AG08396 (cell line): ENCODE measurements at regions not wholly inside any gene's neighbourhood (a gene's known extent, or its start where the extent isn't known, plus 50 kb on each side); places are given as distances from the start of the nearest gene placed in this dataset.
"Not testable (repeated sequence)": the region's sequence is repeated elsewhere in the genome, so short reads cannot be mapped to it uniquely, and the experiment has no call there.

Experiments used
- DNase-seq: peaks from one replicate; pipeline ENCODE4 v3.0.0; 2012; ENCODE audit warnings: low spot score, mixed read lengths

DNA sequence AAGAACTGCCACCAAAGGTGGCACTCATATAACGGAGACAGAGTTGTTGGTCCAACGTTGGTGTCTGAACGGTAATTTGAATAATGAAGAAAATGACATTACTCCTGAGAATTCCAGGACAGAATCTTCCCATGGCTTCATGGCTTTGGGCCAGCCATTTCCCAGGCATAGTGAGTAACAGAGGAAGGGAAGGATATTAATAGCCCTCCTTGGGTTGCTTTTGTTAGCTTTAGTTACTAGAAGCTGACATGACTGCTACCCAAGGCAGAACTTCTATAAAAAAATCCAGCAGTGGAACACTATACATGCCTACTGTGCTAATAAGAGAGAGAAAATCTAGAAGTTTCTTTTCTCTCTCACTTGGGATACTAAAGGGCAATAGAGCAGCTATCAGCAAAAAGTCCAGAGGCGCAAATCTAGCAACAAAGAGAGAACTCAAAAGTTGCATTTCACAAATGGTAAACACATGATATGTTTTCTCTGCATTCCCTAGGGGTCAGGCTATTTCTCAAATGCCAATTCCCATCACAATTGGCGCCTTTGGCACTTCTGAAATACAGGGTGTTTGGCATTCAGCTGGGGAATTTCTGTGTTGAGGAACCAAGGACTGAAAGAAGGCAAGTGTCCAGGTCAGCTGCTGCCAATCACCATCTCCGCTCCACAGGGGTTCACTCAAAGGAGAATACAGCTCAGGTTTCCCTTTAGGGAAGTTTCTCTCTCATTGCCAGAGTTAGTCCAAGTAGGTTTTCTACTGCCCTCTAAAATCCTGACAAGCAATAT, 160.8 kb upstream of the KYNU start:
- no peak for DNase-seq

DNA sequence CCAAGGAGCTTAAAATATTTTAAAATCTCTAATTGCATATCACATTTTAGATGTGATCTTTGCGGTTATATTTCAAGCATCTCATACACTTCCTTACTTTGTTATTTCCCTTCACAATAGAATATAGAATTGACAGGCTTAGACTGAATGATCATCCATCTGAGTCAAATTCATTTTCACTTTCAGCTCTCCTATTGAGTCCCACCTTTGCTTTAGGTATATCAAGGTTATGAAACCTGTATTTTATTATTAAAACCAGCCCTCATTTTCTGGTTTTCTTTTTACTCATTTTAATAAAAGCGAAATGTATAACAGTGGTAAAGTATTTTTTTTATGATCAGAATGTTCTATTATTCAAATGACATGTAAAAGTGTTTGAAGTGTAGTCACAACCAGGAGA, 162.9 kb upstream of the KYNU start:
- DNase-seq = no peak

- no peak for DNase-seq
Measured at GRCh38 chr2:142710336-142710735, 167.1 kb upstream of the KYNU start.

DNA sequence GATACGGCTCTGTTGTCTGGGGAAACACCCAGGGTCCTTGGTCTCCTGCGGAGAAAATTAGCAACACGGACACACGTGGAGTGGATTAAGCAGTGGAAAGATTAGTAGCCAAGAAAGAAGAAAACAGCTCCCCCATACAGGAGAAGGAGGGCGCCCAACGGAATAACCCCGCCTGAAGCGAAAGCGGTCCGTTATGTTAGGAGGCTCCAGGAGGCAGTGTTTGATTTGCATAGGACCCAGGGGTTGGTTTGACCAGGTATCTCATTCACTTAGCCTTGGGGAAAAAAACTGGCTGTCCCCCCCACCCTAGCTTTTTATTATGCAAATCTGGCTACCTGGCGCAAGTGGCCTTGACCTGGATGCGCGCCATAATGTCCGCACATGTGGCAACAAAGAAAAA, 170.1 kb upstream of the KYNU start:
- no peak for DNase-seq

GRCh38 chr2:142702397-142702796, 175.1 kb upstream of the KYNU start:
- not testable (repeated sequence) for DNase-seq

- not testable (repeated sequence) for DNase-seq
Measured at GRCh38 chr2:142695350-142696257, 181.9 kb upstream of the KYNU start.

GRCh38 chr2:142694282-142694681, 183.2 kb upstream of the KYNU start:
- DNase-seq = no peak

- DNase-seq = no peak
Measured at GRCh38 chr2:142693171-142693950, 184.1 kb upstream of the KYNU start.

GRCh38 chr2:142688856-142689605, 188.4 kb upstream of the KYNU start:
- DNase-seq = no peak

DNA sequence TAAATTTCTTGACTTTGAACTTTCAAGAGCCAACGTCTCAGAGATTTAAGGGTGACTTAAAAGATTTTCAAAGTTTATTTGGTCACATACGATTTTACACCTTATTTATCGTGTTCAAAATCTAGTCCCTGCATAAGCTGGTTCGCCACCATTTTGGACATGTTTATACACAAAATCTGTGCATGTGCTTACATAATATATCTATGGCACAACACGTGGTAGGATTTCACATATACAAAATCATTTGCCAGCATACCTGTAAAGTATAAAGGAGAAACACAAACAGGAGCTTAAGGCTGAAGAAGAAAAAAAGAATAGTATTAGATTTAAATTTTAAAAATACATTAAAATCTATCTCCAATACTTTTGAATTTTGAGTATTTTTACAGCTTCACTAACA, 190.0 kb upstream of the KYNU start:
- DNase-seq = no peak

DNA sequence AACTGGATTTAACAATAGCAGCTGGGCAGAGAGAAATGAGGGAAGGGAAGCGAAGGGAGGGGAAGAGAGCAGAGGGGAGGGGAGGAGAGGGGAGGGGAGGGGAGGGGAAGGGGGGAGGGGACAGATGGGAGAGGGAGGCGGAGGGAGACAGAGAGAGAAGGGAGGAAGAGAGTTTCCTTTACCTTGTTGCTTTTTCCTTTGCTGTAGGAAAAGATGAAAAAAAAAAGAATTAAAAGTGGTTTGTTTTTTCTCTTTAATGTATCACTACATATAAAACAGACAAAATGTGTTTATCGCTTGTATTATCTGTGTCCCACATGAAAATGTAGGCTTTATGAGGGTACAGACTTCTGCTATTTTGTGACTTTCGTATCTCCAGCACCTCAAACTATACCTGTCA, 190.4 kb upstream of the KYNU start:
- DNase-seq = no peak

GRCh38 chr2:142684667-142685066, 192.8 kb upstream of the KYNU start:
- DNase-seq = no peak

DNA sequence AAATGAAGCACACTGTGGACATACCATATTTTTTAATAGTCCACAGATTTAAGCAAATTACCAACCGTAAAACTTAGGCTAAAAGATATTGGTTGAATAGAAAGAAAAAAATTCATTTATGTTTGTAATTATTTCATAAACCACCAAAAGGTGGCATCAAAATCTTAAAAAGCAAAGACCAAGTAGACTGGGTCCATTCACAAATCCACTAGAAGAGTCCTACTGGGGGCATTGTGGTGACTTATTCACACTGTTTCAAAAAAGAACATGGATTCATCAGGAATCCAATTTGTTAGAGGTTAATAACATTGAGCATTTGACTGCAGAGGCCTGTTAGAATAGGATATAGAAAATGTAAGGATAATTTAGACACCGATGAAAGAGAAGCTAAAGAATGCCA, 194.9 kb upstream of the KYNU start:
- no peak for DNase-seq

- no peak for DNase-seq
Measured at GRCh38 chr2:142681952-142682351, 195.5 kb upstream of the KYNU start.

- DNase-seq = no peak
Measured at GRCh38 chr2:142678164-142678563, 199.3 kb upstream of the KYNU start.

DNA sequence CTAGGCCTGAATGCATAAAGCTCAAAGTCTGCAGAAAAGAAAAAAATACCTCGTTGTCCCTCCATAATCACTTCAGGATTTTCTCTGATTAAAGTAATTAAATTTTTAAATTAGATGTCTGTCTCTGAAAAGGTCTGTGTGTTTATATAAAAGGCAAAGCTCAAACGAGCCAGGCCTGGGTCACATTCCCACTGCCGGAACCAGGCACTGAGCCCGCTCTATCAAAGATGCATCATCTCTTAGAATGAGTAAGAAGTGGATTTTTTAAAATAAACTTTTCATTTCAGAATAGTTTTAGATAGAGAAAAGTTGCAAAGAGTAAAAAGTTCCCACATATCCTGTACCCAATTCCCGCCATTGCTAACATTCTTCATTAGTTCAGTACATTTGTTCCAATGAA, 202.1 kb upstream of the KYNU start:
- no peak for DNase-seq

DNA sequence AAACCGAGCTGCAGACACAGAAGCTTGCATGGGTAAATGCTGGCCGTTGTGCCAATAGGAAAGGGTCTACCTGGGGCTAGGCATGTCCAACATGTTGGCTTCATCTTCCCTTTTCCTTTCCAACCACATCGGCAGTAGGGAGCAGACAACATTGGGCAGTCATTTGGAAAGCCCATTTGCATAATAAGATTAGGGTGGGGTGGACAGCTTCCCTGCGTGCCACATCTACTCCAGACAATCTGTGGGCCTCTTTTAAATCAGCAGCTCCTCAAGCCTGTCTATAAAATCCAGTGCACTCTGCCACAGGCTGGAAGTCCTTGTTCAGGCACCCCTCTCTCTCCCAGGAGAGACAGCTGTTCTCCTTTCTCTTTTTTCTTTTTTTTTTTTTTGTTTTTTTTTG, 203.6 kb upstream of the KYNU start:
- no peak for DNase-seq

- no peak for DNase-seq
Measured at GRCh38 chr2:142672698-142673097, 204.8 kb upstream of the KYNU start.

- no peak for DNase-seq
Measured at GRCh38 chr2:142670362-142670761, 207.1 kb upstream of the KYNU start.

GRCh38 chr2:142668420-142668819, 209.0 kb upstream of the KYNU start:
- DNase-seq = no peak

DNA sequence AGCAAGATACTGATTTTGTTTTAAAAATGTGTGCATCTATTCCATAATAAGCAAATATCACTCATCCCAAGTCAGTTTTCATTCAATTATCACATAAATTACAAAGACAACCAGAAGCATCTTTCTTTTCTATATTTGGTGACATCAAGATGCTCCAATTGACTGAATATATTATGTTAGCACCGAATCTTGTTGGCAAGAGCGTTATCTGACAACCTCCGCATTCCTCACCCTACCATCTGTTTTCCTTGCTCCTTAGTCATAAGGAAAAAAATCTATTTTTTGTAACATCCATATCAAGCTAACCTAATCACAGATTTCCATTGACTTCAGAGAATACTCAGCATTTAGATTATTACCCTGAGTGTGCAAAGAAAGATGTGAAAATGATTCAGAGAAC, 212.2 kb upstream of the KYNU start:
- DNase-seq = no peak

GRCh38 chr2:142650601-142651000, 226.9 kb upstream of the KYNU start:
- DNase-seq = no peak
